ENCODE measurements at regions not wholly inside any gene's neighbourhood (a gene's known extent, or its start where the extent isn't known, plus 50 kb on each side); places are given as distances from the start of the nearest gene placed in this dataset.
"Not testable (repeated sequence)": the region's sequence is repeated elsewhere in the genome, so short reads cannot be mapped to it uniquely, and the experiment has no call there.

DNA sequence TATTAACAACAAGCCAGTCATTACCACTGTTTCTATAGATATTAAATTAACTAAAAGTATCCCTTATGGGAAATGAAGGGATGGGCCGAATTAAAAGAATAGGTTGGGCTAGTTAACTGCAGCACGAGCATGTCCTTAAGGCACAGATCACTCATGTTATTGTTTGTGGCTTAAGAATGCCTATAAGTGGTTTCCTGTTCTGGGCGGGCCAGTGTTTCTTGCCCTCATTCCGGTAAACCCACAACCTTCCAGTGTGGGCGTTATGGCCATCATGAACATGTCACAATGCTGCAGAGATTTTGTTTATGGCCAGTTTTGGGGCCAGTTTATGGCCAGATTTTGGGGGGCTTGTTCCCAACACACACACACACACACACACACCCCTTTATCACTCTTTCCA, 705.4 kb upstream of the NCAM2 start:
- not testable (repeated sequence) for H3K4me3 ChIP-seq (ENCODE audit: low read length); H3K36me3 ChIP-seq (ENCODE audit: insufficient read depth, low read length); H3K4me2 ChIP-seq (ENCODE audit: low read length); H3K27me3 ChIP-seq (ENCODE audit: control insufficient read depth, insufficient read depth, low read length); H3K9me3 ChIP-seq (replicated peaks; ENCODE audit: low read length); H3K4me1 ChIP-seq (ENCODE audit: control insufficient read depth, insufficient read depth, low read length); H3K9ac ChIP-seq (ENCODE audit: low read depth, low read length)

DNA sequence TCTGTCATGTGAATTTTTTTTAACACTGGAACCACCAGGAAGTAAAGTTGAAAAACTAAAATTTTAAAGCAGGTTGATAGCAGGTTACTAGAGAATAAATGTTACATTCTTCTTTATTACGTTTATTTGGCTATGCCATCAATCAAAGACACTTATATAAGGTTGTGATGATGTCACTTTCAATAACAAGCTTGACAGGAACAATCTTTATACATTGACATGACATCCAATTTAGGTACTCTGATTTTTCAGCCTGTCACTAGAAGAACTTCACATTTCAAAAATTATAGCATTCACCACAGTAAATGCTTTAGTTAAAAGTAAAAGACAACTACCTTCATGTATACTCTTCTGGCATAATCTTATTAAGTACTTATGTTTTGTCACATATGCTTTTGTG, 696.8 kb upstream of the NCAM2 start:
- no peaks in the 10 kb centered on the region for H3K9me3 ChIP-seq (replicated peaks; ENCODE audit: low read length)
- no peak overlapping the region for H3K4me3 ChIP-seq (ENCODE audit: low read length)
- no peaks in the 10 kb centered on the region for H3K27me3 ChIP-seq (ENCODE audit: control insufficient read depth, insufficient read depth, low read length)
- H3K36me3 ChIP-seq (ENCODE audit: insufficient read depth, low read length) = no peaks in the 10 kb centered on the region
- no peak overlapping the region for H3K9ac ChIP-seq (ENCODE audit: low read depth, low read length)
- H3K4me1 ChIP-seq (ENCODE audit: control insufficient read depth, insufficient read depth, low read length) = no peaks in the 10 kb centered on the region
- H3K4me2 ChIP-seq (ENCODE audit: low read length) = no peak overlapping the region

DNA sequence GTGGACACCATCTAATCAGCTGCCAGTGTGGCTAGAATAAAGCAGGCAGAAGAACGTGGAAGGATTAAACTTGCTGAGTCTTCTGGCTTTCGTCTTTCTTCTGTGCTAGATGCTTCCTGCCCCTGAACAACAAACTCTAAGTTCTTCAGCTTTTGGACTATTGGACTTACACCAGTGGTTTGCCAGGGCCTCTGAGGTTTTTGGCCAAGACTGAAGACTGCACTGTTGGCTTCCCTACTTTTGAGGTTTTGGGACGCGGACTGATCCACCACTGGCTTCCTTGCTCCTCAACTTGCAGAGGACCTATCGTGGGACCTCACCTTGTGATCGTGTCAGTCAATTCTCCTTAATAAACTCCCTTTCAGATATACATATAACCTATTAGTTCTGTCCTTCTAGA, 696.1 kb upstream of the NCAM2 start:
- H3K9me3 ChIP-seq (replicated peaks; ENCODE audit: low read length) = no peaks in the 10 kb centered on the region
- H3K4me2 ChIP-seq (ENCODE audit: low read length) = no peak overlapping the region
- H3K4me1 ChIP-seq (ENCODE audit: control insufficient read depth, insufficient read depth, low read length) = no peaks in the 10 kb centered on the region
- H3K27me3 ChIP-seq (ENCODE audit: control insufficient read depth, insufficient read depth, low read length) = no peaks in the 10 kb centered on the region
- no peaks in the 10 kb centered on the region for H3K36me3 ChIP-seq (ENCODE audit: insufficient read depth, low read length)
- H3K9ac ChIP-seq (ENCODE audit: low read depth, low read length) = no peak overlapping the region
- H3K4me3 ChIP-seq (ENCODE audit: low read length) = no peak overlapping the region

DNA sequence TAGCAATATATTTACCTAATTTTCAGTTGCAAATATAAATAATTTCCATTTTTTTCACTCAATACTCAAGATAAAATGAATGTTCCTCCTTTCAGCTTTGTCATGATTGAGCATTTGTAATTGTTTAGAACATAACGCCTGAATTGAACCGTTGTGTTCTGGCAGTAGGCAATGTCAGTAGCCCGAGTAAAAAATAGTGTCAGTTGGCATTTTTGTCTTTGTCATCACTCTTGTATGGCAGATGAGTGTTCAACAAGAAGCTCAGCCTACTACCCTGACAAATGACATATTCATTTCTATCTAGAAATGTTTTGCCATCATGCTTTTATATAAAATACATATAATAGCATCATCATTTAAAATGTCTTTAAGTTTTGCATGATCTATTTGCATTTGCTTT, 691.4 kb upstream of the NCAM2 start:
- H3K4me1 ChIP-seq (ENCODE audit: control insufficient read depth, insufficient read depth, low read length) = no peaks in the 10 kb centered on the region
- no peaks in the 10 kb centered on the region for H3K27me3 ChIP-seq (ENCODE audit: control insufficient read depth, insufficient read depth, low read length)
- H3K4me3 ChIP-seq (ENCODE audit: low read length) = no peak overlapping the region
- H3K9ac ChIP-seq (ENCODE audit: low read depth, low read length) = no peak overlapping the region
- no peak overlapping the region for H3K4me2 ChIP-seq (ENCODE audit: low read length)
- no peaks in the 10 kb centered on the region for H3K9me3 ChIP-seq (replicated peaks; ENCODE audit: low read length)
- H3K36me3 ChIP-seq (ENCODE audit: insufficient read depth, low read length) = no peaks in the 10 kb centered on the region

DNA sequence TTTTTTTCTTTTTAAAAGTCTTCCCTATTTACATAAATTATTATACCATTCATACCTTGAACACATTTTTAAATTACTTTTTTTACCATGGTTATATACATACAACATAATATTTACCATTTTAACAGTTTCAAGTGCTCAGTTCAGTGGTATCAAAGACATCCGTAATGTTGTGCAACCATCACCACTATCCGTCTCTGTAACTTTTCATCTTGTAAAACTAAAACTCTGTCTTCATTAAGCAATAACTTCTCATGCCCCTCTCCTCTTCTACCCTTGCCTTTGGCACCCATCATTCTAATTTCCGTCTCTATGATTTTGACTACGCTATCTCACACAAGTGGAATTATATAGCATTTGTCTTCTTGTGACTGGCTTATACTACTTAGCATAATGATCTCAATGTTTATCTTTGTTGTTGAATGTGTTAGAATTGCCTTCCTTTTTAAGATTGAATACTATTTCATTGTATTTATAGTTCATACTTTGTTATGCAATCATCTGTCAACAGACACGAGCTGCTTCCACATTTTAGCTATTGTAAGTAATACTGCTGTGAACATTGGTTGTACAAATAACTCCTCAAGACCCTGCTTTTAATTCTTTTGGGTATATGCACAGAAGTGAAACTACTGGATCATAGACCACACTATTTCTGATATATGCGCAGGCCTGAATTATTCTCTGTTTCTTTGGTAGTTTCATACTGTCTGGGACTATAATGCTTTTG, 689.5 kb upstream of the NCAM2 start:
- H3K4me3 ChIP-seq (ENCODE audit: low read length) = no peak overlapping the region
- H3K9ac ChIP-seq (ENCODE audit: low read depth, low read length) = no peak overlapping the region
- H3K9me3 ChIP-seq (replicated peaks; ENCODE audit: low read length) = no peaks in the 10 kb centered on the region
- no peaks in the 10 kb centered on the region for H3K4me1 ChIP-seq (ENCODE audit: control insufficient read depth, insufficient read depth, low read length)
- no peak overlapping the region for H3K4me2 ChIP-seq (ENCODE audit: low read length)
- H3K27me3 ChIP-seq (ENCODE audit: control insufficient read depth, insufficient read depth, low read length) = no peaks in the 10 kb centered on the region
- H3K36me3 ChIP-seq (ENCODE audit: insufficient read depth, low read length) = no peaks in the 10 kb centered on the region

DNA sequence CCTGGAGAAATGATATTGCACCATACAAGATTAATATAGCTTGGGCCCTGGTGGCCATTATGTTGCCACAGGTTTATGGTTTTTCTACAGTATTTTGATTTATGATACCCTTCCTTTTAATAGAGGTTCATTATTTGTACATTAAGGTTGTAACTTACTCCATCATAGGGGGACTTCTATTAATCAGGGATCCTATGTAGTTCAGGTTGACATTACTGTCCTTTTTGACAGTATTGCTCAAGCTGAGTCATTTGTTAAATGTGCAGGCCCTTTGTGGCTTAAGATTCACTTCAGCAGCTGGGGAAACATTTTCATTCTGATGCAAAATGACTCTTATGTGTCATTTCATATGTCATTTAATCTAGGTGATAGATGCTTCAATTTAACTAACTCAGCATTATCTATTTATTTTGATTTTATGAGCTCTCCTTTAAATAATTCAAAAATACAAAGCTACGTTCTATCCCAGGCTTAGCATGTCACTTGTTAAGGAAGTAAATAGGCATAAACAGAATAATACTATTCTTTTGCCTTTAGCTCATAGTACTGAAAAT, 686.9 kb upstream of the NCAM2 start:
- Histone ChIP-seq H3K4me3 (ENCODE audit: low read length) (no peak overlapping the region), H3K4me2 (ENCODE audit: low read length) (no peak overlapping the region), H3K36me3 (ENCODE audit: insufficient read depth, low read length) (no peaks in the 10 kb centered on the region), H3K4me1 (ENCODE audit: control insufficient read depth, insufficient read depth, low read length) (no peaks in the 10 kb centered on the region), H3K9me3 (replicated peaks; ENCODE audit: low read length) (no peaks in the 10 kb centered on the region), H3K27me3 (ENCODE audit: control insufficient read depth, insufficient read depth, low read length) (no peaks in the 10 kb centered on the region), H3K9ac (ENCODE audit: low read depth, low read length) (no peak overlapping the region)

DNA sequence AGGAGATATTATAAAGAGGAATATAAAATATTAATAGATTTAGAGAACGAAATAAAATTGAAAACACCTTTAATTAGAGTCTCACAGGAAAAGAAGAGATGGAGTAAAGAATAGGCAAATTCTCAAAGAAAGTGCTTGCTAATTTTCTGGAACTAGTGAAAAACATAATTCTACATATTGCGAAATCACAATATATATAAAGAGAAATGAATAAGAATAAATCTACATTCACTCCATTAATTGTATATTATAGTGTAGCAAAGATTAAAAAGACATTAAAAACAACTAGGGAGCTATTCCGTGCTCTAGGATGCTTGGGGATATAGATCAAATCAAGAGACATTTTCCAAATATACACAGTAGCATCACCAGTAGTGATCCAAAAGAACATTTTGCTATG, 685.2 kb upstream of the NCAM2 start:
- peaks cover 2% of the 10 kb centered on the region for H3K9me3 ChIP-seq (replicated peaks; ENCODE audit: low read length)
- H3K36me3 ChIP-seq (ENCODE audit: insufficient read depth, low read length) = no peaks in the 10 kb centered on the region
- no peak overlapping the region for H3K4me3 ChIP-seq (ENCODE audit: low read length)
- H3K4me2 ChIP-seq (ENCODE audit: low read length) = no peak overlapping the region
- no peak overlapping the region for H3K9ac ChIP-seq (ENCODE audit: low read depth, low read length)
- no peaks in the 10 kb centered on the region for H3K4me1 ChIP-seq (ENCODE audit: control insufficient read depth, insufficient read depth, low read length)
- no peaks in the 10 kb centered on the region for H3K27me3 ChIP-seq (ENCODE audit: control insufficient read depth, insufficient read depth, low read length)

DNA sequence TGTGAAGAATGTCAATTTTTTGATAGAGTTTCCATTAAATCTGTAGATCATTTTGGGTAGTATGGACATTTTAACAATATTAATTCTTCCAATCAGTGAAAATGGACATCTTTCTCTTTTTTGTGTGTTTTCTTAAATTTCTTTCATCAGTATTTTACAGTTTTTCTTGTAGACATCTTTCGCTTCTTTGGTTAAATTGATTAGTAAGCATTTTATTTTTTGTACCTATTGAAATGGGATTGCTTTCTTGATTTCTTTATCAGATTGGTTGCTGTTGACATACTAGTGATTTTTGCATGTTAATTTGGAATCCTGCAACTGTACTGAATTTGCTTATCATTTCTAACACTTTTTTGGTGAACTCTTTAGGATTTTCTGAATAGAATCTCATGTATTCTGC, 683.2 kb upstream of the NCAM2 start:
- peaks cover 2% of the 10 kb centered on the region for H3K9me3 ChIP-seq (replicated peaks; ENCODE audit: low read length)
- no peaks in the 10 kb centered on the region for H3K4me1 ChIP-seq (ENCODE audit: control insufficient read depth, insufficient read depth, low read length)
- H3K36me3 ChIP-seq (ENCODE audit: insufficient read depth, low read length) = no peaks in the 10 kb centered on the region
- H3K4me3 ChIP-seq (ENCODE audit: low read length) = no peak overlapping the region
- H3K27me3 ChIP-seq (ENCODE audit: control insufficient read depth, insufficient read depth, low read length) = no peaks in the 10 kb centered on the region
- H3K4me2 ChIP-seq (ENCODE audit: low read length) = no peak overlapping the region
- H3K9ac ChIP-seq (ENCODE audit: low read depth, low read length) = no peak overlapping the region

DNA sequence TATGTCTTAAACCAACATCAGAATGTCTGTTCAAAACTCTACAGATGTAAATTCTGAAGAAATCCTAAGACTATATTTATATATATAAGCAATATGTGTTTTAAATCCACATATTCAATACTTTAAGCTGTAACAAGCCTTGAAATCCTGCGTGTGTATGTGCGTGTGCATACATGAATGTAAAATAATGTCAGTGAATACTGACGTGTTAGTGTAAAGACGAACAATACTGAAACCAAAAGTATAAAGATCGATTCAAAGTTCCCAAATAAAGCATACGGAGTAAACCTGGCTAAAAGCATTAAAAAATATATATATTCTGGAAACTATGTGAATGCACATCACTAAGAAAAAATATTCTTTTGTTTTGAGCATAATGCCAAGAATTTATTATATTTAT, 668.6 kb upstream of the NCAM2 start:
- Histone ChIP-seq H3K4me2 (ENCODE audit: low read length) (no peak overlapping the region), H3K27me3 (ENCODE audit: control insufficient read depth, insufficient read depth, low read length) (no peaks in the 10 kb centered on the region), H3K36me3 (ENCODE audit: insufficient read depth, low read length) (no peaks in the 10 kb centered on the region), H3K4me3 (ENCODE audit: low read length) (no peak overlapping the region), H3K4me1 (ENCODE audit: control insufficient read depth, insufficient read depth, low read length) (no peaks in the 10 kb centered on the region), H3K9me3 (replicated peaks; ENCODE audit: low read length) (no peaks in the 10 kb centered on the region), H3K9ac (ENCODE audit: low read depth, low read length) (no peak overlapping the region)

DNA sequence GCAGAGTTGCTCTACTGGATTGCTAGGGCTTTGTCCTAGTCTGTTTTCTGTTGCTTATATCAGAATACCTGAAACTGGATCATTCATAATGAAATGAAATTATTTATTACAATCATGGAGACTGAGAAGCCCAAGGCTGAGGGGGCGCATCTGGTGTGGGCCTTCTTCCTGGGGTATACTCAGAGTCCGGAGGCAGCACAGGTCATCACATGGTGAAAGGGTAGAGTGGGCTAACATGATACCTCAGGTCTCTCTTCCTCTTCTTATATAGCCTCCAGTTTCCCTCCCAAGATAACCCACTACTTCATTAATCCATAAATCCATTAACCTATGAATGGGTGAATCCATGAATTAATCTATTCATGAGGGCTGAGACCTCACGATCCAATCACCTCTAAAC, 667.6 kb upstream of the NCAM2 start:
- no peak overlapping the region for H3K9ac ChIP-seq (ENCODE audit: low read depth, low read length)
- H3K9me3 ChIP-seq (replicated peaks; ENCODE audit: low read length) = no peaks in the 10 kb centered on the region
- H3K4me3 ChIP-seq (ENCODE audit: low read length) = no peak overlapping the region
- no peaks in the 10 kb centered on the region for H3K4me1 ChIP-seq (ENCODE audit: control insufficient read depth, insufficient read depth, low read length)
- no peaks in the 10 kb centered on the region for H3K36me3 ChIP-seq (ENCODE audit: insufficient read depth, low read length)
- no peaks in the 10 kb centered on the region for H3K27me3 ChIP-seq (ENCODE audit: control insufficient read depth, insufficient read depth, low read length)
- no peak overlapping the region for H3K4me2 ChIP-seq (ENCODE audit: low read length)

DNA sequence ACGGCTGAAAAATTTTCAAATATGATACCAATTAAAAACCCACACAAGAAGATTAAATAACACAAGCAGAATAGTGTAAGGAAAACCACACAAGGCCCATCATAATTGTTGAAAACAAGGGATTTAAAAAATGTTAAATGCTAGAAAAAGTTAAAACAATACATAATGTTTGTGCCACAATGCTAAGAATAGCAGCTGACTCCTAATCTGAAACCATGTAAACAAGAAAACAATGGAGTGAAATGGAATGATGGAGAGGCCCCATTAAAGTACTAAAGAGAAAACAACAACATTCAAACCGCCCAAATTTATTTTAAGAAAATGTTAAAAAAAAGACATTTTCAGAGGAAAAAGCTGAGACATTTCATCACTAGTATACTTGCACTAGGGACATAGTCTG, 663.6 kb upstream of the NCAM2 start:
- H3K4me2 ChIP-seq (ENCODE audit: low read length) = no peak overlapping the region

DNA sequence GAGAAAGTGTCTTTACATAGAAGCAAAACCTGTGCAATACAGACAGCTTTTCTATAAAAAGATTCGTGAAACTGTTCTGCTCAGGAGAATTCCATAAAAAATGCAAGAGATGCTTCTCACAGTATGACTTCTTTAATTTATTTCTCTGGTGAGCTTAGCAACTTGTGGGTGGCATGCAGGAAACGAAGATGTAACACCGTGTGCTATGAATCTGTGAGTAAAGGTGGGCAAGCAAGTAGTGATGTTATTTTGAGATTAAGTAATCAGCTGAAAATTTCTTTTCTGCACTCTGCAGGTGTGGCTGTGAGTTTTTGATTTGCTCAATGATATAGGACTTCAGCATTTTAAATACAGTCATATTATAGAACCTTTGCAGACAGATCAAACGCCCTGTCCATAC, 656.8 kb upstream of the NCAM2 start:
- no peak overlapping the region for H3K4me3 ChIP-seq (ENCODE audit: low read length)
- H3K9ac ChIP-seq (ENCODE audit: low read depth, low read length) = no peak overlapping the region
- H3K4me2 ChIP-seq (ENCODE audit: low read length) = no peak overlapping the region
- no peaks in the 10 kb centered on the region for H3K27me3 ChIP-seq (ENCODE audit: control insufficient read depth, insufficient read depth, low read length)
- H3K36me3 ChIP-seq (ENCODE audit: insufficient read depth, low read length) = no peaks in the 10 kb centered on the region
- H3K4me1 ChIP-seq (ENCODE audit: control insufficient read depth, insufficient read depth, low read length) = no peaks in the 10 kb centered on the region
- no peaks in the 10 kb centered on the region for H3K9me3 ChIP-seq (replicated peaks; ENCODE audit: low read length)

More for the DNA sequence above, 663.6 kb upstream of the NCAM2 start:
- Histone ChIP-seq H3K4me1 (ENCODE audit: control insufficient read depth, insufficient read depth, low read length) (no peaks in the 10 kb centered on the region), H3K9me3 (replicated peaks; ENCODE audit: low read length) (no peaks in the 10 kb centered on the region), H3K4me3 (ENCODE audit: low read length) (no peak overlapping the region), H3K36me3 (ENCODE audit: insufficient read depth, low read length) (no peaks in the 10 kb centered on the region), H3K27me3 (ENCODE audit: control insufficient read depth, insufficient read depth, low read length) (no peaks in the 10 kb centered on the region), H3K9ac (ENCODE audit: low read depth, low read length) (no peak overlapping the region)

All from skeletal muscle satellite cell (primary cell).